Cardiac muscle cell (in vitro differentiated cells and primary cell): ENCODE measurements at regions not wholly inside any gene's neighbourhood (a gene's known extent, or its start where the extent isn't known, plus 50 kb on each side); places are given as distances from the start of the nearest gene placed in this dataset.

Experiments
- DNase-seq, 2 donors: peaks; one replicate each; pipeline versions ENCODE4 v3.0.0 to v3.0.0-alpha.2; 2010 to 2017; ENCODE audit warnings: low read depth in 1 of 2, low spot score in 1 of 2
- H3K27ac ChIP-seq: fragments of 200-600 bp; sonication (generic); 2 replicates; pipeline ENCODE4 v1.5.1; 2016
- H3K27me3 ChIP-seq: fragments of 200-600 bp; sonication (generic); 2 replicates; pipeline ENCODE4 v1.6.0; 2016; ENCODE audit warnings: control low read depth
- H3K36me3 ChIP-seq: fragments of 200-600 bp; sonication (generic); 2 replicates; pipeline ENCODE4 v1.5.1; 2016; ENCODE audit warnings: control low read depth
- H3K4me1 ChIP-seq: fragments of 200-600 bp; sonication (generic); 2 replicates; pipeline ENCODE4 v1.8.1; 2017; ENCODE audit warnings: low read depth, mild to moderate bottlenecking, mixed run types
- H3K4me3 ChIP-seq: fragments of 200-600 bp; sonication (generic); 2 replicates; pipeline ENCODE4 v1.5.1; 2016; ENCODE audit warnings: mild to moderate bottlenecking
- H3K9me3 ChIP-seq: fragments of 200-600 bp; sonication (generic); 2 replicates; pipeline ENCODE4 v1.5.1; 2017; ENCODE audit warnings: low read depth, mild to moderate bottlenecking, control low read depth
- TF ChIP-seq, protein P1 (sequence below): IDR thresholded peaks from 2 replicates; pipeline ENCODE4 v1.5.1; 2012; ENCODE audit warnings: low read depth, mild to moderate bottlenecking, low read length

DNA sequence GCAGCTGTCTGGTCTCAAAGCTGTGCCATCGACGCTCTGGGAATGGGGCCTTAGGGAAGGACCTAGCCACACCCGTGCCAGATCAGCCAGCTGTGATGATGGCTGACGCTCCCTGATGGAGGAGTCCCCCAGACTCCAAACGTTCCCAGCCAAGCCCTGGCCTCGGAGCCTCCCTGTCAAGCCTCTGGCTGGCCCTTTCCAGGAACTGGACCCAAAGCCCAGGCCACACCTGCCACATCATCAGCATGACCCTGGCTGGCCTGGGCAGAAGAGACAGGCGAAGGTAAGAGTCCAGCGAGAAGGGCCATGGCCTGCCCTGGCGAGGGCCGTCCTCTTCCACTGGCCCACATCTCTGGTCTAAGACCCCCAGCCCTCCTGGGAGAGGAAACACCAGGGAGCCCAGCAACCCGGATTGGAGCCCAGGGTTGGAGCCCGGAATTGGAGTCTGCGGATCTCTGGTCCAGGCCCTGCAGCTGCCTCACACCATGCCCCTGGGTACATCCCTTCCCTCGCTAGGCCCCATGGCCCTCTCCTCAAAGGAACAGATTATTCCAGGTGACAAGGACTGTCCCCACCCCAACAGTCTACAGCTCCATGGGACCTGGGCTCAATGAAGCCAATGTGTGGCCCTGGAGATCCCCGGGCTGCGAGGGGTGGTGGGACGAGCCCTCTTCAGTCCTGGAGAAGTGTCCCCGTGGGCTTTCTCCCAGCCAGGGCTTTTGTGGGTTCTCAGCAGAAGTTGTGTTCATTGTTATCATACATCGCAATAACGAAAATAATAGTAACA lies 105.1 kb upstream of the TNRC6C start:
- DNase-seq = no peak
- TF ChIP-seq, protein P1, sequence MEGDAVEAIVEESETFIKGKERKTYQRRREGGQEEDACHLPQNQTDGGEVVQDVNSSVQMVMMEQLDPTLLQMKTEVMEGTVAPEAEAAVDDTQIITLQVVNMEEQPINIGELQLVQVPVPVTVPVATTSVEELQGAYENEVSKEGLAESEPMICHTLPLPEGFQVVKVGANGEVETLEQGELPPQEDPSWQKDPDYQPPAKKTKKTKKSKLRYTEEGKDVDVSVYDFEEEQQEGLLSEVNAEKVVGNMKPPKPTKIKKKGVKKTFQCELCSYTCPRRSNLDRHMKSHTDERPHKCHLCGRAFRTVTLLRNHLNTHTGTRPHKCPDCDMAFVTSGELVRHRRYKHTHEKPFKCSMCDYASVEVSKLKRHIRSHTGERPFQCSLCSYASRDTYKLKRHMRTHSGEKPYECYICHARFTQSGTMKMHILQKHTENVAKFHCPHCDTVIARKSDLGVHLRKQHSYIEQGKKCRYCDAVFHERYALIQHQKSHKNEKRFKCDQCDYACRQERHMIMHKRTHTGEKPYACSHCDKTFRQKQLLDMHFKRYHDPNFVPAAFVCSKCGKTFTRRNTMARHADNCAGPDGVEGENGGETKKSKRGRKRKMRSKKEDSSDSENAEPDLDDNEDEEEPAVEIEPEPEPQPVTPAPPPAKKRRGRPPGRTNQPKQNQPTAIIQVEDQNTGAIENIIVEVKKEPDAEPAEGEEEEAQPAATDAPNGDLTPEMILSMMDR = no peak

DNA sequence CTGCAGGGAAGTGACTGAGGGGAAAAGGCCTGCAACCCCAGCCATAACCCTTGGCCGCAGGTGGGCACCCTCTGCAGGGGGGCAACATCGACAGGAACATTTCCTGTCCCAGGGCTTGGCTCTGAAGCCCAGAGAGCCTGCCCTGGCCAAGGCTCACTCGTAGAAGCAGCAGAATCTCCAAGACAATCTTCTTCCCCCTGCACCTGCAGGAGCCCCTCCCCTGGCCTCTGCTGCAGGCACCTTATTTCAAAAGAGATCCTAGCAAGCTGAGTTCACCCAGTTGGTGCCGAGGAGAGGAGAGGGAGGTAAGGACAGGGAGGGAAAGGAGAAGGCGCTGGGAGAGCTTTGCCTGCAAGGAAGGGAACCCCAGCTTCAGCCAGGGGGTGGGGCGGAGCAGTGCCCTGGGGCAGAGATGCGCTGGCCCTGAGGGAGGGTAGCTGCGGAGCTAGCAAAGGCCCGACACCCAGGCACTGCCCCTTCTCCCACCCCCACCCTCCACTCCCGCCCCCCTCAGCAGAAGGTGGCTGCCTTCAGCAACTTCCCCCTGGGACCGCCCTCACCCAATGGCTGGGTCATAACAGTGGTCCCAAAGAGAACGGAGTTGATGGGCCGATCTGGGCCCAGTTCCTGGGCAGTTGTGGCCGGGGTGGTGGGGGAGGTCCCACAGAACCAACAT lies 104.3 kb upstream of the TNRC6C start:
- Histone ChIP-seq H3K9me3 (no peaks in the 10 kb centered on the region), H3K27me3 (no peaks in the 10 kb centered on the region), H3K27ac (no peak overlapping the region), H3K4me1 (no peaks in the 10 kb centered on the region), H3K36me3 (no peaks in the 10 kb centered on the region), H3K4me3 (no peak overlapping the region)
- DNase-seq = no peak
- TF ChIP-seq, protein P1 = no peak

More for the DNA sequence above, 105.1 kb upstream of the TNRC6C start:
- Histone ChIP-seq H3K4me1 (no peaks in the 10 kb centered on the region), H3K9me3 (no peaks in the 10 kb centered on the region), H3K4me3 (no peak overlapping the region), H3K27ac (no peak overlapping the region), H3K27me3 (no peaks in the 10 kb centered on the region), H3K36me3 (no peaks in the 10 kb centered on the region)

DNA sequence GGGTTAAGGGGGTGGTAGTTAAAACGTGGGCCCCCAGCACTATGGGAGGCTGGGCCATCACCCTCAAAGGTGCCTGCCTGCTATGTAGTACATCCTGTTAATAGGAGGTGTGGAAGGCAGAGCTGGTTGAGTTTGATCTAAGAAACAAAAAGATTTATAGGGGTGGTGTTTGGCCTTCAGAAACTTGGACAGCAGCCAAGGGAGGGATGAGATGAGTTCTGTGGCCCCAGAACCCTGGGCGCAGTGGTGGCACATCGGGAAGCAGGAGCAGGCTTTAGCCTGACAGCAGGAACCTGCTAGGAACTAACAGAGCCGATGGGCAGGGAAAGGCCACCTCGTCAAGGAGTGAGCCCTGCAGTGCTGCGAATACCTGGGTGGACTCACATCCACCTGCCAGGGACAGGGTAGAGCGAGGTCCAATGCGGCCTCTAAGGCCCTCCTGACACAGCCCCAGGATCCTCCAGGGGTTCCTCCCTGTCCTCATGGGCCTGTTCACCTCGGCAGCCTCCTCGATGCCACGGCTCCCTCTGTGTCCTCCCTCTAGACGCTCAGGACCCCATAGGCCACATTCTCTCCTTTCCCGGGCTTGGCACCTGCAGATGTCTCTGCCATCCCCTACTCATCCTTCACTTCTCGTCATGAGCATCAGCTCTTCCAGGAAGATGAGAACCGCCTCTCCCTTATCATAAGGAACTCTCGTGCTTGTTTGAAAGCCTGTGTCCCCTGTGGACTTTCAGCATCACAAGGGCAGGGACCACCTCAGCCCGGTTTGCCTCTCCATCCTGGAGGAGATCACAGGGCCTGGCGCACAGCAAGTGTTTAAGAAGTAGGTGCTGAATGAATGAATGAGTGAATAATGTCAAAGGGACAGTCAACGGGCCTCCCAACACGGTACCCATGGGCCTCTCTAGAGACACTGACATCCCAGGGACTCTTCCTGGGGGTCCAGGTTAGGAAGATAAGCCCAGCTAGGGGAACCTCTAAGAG lies 103.5 kb upstream of the TNRC6C start:
- Histone ChIP-seq H3K27ac (no peak overlapping the region), H3K9me3 (no peaks in the 10 kb centered on the region), H3K4me3 (no peak overlapping the region), H3K27me3 (no peaks in the 10 kb centered on the region), H3K36me3 (no peaks in the 10 kb centered on the region), H3K4me1 (no peaks in the 10 kb centered on the region)
- TF ChIP-seq, protein P1 = no peak
- no peak for DNase-seq

DNA sequence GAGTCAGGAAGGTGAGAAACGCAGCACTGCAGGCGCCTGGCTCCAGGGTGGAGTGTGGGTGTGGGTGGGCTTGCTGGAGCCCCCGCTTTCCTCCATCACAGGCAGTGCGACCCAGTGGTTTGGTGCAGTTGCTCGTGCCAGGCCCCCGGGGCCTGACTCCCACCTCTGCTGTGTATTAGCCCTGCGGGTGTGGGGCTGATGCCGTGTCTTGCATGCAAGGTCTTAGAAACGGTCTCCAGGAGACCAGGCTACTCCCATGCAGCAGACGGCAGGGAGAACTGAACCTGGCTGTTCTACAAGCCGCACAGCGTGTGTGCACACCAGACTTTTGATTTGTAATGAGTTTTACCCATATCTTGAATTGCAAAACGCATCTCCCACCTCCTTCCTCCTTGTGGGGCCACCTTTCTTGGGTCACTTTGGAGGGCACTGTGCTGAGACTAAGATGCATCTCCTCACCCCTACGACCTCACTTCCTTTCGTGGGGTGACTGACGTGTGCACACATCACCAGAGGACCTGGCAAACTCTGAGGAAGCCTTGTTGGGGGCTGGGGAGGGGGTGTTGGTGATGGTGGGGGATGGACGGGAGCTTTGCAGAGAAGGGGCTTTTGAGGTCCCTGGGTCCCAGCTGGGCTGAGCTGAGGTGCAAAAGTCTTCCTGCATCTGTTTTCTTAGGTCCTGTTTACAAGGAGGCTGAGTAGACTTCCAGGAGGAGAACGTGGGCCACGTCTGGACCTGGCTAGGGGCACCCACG lies 101.8 kb upstream of the TNRC6C start:
- no peaks in the 10 kb centered on the region for H3K27me3 ChIP-seq
- H3K27ac ChIP-seq = no peak overlapping the region
- H3K4me3 ChIP-seq = no peak overlapping the region
- no peaks in the 10 kb centered on the region for H3K36me3 ChIP-seq
- TF ChIP-seq, protein P1 = no peak
- DNase-seq = no peak
- no peaks in the 10 kb centered on the region for H3K4me1 ChIP-seq
- H3K9me3 ChIP-seq = no peaks in the 10 kb centered on the region

DNA sequence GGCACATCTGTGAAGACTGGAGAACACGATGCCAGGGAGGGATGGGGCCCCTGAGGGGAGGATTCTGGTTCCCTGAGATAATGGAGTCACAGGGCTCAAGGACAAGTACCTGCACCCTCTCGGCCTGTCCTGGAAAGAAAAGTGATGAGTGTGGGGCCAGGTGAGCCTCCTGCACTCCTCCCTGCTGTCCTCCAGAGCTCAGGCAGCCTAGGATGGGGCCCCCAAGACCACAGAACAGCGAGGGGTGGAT lies 101.3 kb upstream of the TNRC6C start:
- H3K27me3 ChIP-seq = no peaks in the 10 kb centered on the region
- DNase-seq = no peak
- no peak overlapping the region for H3K27ac ChIP-seq
- H3K36me3 ChIP-seq = no peaks in the 10 kb centered on the region
- no peaks in the 10 kb centered on the region for H3K4me1 ChIP-seq
- H3K4me3 ChIP-seq = no peak overlapping the region
- TF ChIP-seq, protein P1 = no peak
- H3K9me3 ChIP-seq = no peaks in the 10 kb centered on the region
